DMS 273 (cell line): ENCODE measurements at regions not wholly inside any gene's neighbourhood (a gene's known extent, or its start where the extent isn't known, plus 50 kb on each side); places are given as distances from the start of the nearest gene placed in this dataset.
"Not testable (repeated sequence)": the region's sequence is repeated elsewhere in the genome, so short reads cannot be mapped to it uniquely, and the experiment has no call there.

Source experiments
- DNase-seq: peaks from one replicate; lab custom pipeline; 2025; ENCODE audit not compliant: unreplicated experiment; lab: John Stamatoyannopoulos, UW

DNA sequence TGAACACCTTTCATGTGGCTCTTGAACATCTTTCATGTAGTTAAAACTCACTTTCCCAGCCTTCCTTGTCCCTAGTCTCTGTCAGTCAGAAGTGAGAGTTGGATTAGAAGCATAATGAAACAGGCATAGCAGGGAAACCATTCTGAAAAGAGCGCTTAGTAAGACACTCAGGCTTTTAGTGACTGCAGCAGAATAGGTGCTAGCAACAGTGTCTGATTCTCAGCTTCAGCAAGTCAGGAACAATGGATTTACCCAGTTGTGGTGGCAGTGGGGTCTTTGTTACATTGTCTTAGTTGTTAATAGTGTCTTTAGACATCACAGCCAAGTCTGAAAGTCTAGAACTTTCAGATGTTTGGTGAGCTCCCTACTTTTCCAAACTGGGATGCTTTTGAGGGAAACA is 177.1 kb upstream of the PCDH7 start:
- DNase-seq, result no peak

DNA sequence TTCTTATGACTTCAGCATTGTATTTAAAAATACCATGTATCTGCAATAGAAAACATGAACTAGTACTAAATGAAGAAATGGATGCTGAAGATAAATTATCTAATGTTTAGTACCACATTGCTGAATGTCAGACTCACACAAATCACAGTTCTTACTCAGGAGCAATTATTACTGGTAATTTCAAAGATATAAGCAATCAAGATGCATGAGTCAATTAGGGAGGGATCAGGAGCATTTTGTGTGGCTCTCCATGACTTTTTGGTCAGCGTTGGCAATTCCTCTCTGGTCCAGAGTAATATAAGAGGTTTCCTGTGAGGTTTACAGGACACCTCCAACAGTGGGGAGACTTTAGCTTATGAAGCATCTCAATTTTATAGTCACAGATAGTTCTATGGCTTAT is 167.0 kb upstream of the PCDH7 start:
- no peak for DNase-seq

DNA sequence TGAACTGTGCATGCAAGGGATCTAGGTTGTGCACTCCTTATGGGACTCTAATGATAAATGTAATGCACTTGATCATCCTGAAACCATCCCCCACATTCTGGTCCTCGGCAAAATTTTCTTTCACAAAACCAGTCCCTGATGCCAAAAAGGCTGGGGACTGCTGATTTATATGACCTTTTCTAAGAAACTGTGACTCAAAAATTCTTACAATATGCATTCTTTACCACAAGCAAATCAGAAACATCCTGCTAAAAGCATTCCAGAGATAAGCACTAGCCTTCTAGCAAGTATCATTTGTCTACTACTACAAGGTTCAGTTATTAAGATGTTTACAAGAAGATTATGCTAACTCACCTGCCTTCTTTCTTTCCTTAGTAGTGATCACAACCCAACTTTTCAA is 166.5 kb upstream of the PCDH7 start:
- no peak for DNase-seq

DNA sequence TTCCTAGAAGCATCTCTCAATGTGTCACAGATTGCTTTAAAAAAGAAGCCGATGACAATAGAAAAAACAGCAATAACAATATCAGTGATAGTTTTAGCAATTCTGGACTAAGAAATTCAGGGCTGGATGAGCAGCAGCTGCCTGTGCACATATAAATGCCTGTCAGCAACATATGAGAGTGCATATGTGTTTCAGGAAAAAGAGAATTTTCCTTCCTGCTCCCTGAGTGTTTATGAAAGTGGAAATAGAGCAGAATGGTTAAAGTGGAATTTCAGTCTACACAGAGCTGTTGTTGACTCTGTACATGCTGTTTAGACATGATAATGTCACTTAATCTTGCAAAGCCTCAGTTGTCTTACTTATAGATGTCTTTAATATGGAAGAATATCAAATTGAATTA is 164.4 kb upstream of the PCDH7 start:
- no peak for DNase-seq

DNA sequence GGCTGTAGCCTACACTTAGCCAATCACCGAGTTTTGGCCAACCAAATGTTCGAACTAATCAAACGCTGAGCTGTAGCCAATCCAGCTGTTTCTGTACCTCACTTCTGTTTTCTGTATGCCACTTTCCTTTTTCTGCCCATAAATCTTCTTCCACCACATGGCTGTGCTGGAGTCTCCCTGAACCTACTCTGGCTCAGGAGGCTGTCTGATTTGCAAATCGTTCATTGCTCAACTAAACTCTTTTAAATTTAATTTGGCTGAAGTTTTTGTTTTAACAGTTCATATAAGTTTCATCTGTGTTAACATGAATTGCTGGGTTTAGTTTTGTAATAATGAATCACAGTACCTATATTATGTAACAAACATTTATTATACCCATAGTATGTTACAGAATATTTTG is 160.7 kb upstream of the PCDH7 start:
- no peak for DNase-seq

DNA sequence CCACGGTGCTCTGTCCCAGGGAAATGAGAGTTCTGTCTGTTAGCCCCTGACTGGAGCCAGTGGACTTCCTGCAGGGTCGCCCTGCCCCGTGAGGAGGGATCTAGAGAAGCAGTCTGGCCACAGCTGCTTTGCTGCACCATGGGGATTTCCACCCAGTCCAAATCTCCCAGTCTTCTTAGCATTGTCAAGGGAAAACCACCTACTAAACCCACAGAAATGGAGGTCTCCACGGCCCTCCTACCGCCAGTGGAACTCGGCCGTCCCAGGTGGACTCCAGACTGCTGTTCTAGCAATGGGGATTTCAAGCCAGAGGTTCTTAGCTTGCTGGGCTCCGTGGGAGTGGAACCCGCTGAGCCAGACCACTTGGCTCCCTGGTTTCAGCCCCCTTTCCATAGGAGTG is 133.3 kb upstream of the PCDH7 start:
- DNase-seq, result no peak

DNA sequence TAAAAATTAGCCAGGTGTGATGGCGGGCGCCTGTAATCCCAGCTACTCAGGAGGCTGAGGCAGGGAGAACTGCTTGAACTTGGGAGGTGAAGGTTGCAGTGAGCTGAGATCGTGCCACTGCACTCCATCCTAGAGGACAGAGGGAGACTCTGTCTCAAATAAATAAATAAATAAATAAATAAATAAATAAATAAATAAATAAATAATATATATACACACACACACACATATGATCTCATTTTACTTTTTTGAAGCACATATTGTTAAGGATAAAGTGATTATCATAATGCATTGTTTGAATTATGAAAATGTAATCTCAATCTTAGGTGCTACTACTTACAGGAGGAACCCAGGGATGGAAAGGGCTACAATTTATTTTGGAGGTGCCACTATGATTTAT is 130.5 kb upstream of the PCDH7 start:
- not testable (repeated sequence) for DNase-seq

DNA sequence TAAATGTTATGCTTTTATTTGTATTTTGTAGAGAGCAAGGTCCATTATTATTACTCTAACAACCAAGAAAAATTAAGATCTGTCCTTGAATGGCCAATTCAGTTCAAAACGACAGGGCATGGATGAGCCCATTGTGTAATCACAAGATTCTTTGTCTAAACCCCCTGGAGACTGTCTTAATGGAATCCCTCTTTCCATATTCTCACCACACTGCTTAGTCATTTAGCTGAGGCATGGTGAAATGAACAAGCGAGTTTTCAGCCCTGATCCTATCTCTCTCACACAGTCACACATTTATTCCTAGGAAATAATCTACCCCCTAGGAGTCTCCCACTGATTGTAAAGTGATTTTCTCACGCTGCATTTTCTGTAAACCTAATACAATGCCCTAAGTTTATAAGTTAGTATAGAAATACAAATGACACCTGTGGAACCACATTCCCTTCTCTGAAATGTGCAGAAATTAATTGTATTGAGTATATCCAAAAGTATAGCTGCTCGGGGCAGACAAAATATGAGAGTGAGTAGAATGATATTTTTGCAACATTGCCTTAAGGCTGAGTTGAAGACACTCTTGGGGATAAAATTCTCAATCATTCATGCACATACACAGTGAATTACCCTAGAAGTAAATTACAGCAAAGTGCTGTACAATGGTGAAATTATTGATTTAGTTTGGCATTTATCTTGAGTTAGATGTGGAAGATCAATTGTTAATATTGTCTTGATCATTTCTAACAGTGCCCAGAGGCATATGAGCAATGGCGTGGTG is 119.7 kb upstream of the PCDH7 start:
- DNase-seq, result no peak

DNA sequence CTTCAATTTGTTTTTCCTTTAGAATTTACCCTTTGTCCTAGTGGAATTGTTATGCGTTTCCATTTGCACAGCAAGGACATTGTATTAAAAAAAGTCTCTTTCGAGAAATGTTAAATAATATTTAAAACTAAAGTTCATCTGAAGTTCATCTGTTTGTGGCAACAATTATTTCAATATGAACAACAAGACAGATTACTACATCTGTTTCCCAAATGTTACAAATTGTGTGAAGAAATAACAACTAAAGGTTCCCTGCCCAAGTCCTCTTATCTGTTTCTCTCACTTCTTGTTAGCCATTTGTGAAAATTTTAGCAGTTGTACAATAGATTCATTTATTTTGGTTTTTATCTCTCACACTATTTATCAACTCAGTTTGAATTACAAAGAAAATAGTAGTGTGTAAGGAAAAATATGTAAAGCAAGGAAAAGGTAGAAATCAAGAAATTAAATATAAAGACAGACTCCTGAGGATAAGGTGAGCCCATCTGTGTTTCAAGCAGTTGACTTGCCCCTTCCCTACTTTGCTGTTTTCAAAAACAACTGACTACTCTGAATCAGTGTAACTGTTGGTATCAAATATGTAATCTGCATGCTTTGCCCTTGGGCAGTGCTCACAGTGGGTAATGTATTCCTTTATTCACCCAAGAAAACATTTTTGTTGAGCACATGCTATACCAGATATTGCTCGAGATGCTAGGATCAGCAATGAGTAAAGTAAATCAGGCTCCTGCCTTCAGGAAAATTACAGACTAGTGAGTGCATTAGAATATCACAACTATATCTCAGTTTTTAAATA is 118.9 kb upstream of the PCDH7 start:
- no peak for DNase-seq

DNA sequence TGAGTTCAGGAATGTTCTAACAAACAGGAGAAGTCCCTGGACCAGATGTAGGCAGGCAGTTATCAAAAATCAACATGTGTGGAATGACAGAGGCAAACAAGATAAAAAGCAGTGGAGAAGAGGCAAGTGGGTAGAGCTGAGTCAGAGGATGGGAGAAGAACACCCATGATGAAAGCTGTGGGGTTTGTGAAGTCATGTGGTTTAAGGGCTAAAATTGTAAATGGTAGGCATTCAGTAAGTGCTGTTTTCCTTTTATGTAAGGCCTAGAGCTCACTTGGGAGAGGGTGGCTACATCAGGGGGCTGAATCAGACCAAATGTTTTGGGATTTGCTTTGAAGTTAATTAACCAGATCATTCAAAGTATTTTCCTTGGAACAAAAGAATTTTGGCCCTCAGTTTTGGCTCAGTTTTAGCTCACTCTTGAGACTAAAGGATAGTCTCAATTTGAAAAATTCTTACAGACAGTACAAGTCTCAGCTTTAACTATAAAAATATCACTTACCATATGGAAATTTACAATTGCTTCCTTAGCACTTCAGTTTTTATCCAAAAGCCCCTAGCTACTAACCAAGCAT is 114.5 kb upstream of the PCDH7 start:
- DNase-seq, result no peak

DNA sequence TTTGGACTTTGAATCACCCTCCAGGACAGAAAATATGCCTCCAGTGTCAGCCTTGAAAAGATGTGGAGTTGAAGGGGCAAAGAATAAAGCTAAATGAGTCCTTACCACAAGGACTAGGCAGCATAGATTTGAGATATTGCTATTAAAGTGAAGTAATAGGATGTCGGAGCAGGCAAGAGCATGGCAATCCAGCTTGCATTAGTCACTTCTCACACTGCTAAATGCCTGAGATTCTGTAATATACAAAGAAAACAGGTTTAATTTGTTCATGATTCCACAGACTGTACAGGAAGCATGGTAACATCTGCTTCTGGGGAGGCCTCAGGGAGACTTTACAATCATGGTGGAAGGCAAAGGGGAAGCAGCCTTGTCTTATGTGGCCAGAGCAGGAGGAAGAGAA is 109.8 kb upstream of the PCDH7 start:
- DNase-seq, result no peak

DNA sequence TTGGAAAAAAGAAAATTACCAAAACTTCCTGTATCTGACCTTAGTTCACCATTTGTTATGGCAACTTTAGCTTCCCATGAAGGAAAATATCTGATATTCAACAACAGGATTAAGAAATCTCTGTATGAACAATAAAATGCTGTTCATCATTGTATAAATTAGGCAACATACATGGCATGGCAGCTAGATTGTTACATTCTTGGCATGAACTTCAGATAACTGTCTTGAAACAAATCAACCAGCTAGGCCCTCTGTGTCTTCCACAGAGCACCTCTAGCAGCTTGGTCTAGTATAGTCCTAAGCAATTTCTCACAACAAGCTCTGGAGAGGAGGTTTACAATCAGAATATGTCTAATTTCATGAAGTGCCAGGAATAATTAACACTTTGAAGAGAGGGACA is 105.4 kb upstream of the PCDH7 start:
- DNase-seq, result no peak

DNA sequence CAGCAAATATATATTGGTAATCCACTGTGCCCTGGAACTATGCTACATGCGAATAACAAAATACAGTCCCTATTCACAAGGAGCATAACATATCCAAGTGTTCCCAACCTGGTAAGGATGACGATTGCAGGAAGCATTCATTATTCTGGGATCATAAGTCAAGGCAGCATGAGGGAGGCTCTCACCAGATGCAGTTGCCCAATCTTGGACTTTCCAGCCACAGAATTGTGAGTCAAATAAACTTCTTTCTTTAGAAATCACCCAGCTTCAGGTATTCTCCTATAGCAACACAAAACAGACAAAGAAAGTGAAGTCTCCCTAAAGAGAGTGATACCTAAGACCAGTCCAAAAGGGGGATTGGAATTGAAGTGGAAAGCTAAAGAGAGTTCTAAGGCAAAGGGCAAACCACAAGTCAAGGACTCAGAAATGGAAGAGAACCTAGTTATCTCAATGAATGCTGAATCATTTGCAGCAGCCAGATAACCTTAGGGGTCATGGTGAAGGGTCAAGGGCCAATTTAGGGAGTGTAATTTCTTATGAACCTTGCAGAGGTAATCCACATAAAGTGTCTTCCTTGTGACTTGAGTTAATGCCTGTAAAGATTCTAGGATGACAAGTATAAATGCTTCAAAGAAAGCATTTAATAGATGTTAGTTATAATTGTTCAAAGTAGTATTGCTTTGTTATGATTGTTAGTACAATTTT is 103.1 kb upstream of the PCDH7 start:
- no peak for DNase-seq

DNA sequence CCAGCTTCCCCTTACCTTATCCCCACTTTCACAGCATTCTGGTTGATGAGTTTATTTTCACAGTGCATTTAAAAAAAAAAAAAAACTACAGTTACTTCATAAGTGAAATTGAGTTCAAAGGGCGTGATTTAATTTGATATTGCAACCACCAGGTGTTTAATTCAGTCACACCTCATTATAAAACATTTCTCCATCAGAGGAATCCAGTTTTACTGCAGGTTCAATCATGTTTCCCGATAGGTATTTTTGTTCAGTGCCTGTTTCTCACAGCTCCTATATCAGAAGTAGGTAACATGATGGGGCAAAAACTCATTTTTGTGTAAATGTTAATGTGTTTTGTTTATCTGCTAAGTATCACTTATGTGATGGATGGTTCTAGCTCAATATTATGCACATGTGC is 102.3 kb upstream of the PCDH7 start:
- no peak for DNase-seq

DNA sequence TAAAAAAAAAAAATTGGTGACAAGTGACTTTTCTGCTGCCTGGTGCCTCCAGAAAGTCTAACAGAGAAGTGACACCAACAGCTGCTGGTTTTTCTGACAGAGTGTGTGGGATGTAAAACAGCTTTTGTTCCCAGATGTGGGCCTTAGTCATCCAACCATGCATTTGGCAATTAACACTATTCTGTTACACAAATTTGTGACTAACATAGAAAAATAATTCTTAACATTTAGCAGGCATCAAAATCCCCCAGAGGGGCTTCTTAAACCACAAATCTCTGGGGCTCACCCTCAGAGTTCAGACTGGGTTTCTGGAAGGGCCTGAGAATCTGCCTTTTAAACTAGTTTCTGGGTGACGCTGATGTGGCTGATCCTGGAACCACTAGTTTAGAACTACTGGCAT is 100.5 kb upstream of the PCDH7 start:
- no peak for DNase-seq

DNA sequence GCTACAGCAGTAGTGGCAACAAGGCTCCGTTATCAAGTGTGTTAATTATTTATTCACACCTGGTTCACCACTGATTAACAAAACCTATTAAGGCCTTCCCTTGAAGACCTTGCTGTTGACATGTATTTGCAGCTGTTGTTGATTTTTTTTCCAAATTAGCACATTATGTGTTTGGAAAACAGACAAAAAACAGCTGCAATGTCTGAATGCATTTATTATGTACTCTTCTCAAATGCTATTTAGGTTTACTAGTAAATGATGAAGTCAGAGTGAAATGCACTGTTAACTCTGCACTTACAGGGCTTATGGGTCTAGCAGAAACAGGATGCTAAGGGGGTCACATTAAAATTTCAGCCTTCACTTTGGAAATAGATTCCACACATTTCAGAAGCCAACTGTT is 99.5 kb upstream of the PCDH7 start:
- no peak for DNase-seq

DNA sequence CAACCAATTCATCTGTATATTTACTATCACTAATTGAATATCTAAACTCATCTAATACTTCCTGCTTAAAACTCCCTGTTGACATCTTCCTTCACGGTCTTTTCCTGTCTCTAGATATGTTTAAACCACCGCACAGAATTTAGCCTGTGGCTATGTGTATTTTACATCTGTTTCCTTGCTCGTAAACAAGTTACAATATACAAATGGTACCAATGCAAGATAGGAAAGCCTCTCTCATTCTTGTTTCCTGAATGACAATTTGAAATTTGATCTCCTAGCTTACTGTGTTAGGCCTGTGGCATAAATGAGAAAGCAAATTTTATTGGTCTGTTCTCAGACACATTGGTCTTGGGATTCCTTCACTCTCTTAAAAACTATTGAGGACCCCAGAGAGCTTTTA is 89.7 kb upstream of the PCDH7 start:
- DNase-seq, result no peak

DNA sequence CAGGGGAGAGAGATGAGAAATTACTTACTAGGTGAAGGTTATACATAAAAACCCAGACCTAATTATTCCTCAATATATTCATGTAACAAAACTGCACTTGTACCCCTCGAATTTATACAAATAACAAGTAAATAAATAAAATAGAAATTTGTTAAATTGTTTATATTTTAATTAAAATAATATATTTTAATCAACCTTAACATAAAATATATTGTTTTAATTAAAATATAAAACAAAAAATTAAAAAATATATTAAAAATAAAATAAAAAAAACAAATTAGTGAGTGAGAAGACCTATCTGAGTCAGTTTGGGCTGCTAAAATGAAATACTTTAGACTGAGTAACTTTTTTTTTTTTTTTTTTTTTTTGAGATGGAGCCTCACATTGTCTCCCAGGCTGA is 87.4 kb upstream of the PCDH7 start:
- DNase-seq, result no peak

DNA sequence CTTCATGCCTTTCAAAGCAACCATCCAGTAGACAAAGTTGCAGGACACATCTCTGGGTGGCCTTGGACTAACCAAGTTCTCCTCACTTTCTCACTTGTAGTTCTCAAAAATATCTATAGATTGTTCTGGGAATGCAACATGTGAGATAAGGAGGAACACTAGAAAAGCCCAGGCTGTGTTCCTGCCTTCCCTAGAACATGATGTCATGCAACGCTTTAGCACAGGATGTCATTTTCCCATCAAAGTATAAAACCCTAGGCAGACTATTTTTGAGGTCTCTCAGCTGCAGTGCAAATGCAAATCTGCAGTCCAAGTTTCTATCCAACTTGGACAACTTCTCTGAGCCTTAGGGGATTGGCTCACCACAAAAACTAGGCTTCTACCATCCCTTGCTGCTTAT is 78.8 kb upstream of the PCDH7 start:
- no peak for DNase-seq

DNA sequence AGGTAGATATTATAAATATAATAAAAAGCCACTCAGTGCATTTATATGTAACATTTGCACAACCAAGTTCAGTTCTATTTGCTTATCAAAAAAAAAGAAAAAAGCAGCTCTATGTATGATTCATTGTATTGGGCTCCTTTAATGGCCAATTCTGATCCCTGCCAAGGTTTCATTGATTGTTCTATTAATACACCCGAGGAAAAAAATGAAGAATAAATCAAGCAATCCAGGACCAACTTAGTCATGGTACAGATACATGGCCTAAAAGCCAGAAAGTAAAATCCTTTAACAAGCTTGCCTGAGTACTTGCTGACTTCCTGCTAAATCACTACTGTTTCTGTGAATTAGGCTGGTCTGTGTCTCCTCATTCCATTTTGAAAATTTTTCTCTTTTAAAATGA is 77.6 kb upstream of the PCDH7 start:
- no peak for DNase-seq

DNA sequence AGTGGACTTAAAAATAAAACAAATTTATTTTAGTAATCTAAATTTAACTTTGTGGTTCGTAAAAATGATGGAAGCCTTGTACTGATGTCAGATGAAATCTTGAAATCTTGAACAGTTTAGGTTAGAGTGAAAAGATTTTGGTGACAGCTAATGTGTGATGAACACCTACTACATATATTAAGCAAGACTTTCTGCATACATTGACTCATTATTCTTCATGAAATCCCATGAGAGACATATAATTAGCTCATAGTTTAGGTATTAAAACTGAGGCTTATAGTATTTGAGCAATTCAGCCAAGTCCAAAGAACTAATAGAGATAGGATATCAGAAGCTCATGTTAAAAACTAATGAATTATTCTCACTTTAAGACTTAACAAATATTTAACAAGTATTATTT is 66.9 kb upstream of the PCDH7 start:
- no peak for DNase-seq

DNA sequence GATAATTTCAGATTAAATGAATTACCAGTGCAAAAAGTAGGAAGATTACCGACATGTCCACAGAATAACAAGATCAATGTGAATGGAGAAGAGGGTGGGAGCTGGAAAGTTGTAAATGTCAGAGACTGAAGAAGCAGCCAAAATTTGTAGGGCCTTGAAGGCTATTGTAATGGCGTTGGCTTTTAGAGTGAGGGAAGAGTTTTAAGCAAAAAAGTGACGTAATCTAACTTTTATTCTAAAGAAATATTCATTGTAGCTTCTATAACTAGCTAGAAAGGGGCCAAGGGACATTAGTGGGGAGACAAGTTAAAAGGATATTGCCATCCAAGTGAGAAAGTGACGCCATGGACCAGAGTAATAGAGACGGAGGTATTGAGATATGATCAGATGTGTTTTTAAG is 63.3 kb upstream of the PCDH7 start:
- no peak for DNase-seq
